Upper lobe of left lung (tissue), 6 donors: ENCODE measurements at regions not wholly inside any gene's neighbourhood (a gene's known extent, or its start where the extent isn't known, plus 50 kb on each side); places are given as distances from the start of the nearest gene placed in this dataset.

ENCODE experiments used
- ATAC-seq, 2 donors: fragments of 200-7000 bp; cut with Tn5 transposase; one replicate each; pipeline ENCODE4 v1.9.1; 2022; ENCODE audit warnings: mild to moderate bottlenecking in 2 of 2, moderate library complexity in 2 of 2; ENCODE audit not compliant: low FRiP score in 2 of 2
- DNase-seq, 2 donors: peaks; one replicate each; pipeline ENCODE4 v3.0.0-alpha.2; 2019 to 2020
- H3K27ac ChIP-seq, 4 donors: fragments of 200-600 bp; sonication (generic); one replicate each; pipeline ENCODE4 v1.5.1; 2016 to 2019
- H3K27me3 ChIP-seq, 4 donors: fragments of 200-600 bp; sonication (generic); one replicate each; pipeline ENCODE4 v1.5.1; 2017 to 2019
- H3K36me3 ChIP-seq, 4 donors: fragments of 200-600 bp; sonication (generic); one replicate each; pipeline ENCODE4 v1.5.1; 2016 to 2019
- H3K4me1 ChIP-seq, 4 donors: fragments of 200-600 bp; sonication (generic); one replicate each; pipeline ENCODE4 v1.5.1; 2018 to 2019
- H3K4me3 ChIP-seq, 4 donors: fragments of 200-600 bp; sonication (generic); one replicate each; pipeline ENCODE4 v1.5.1; 2017 to 2019; ENCODE audit warnings: mild to moderate bottlenecking in 2 of 4, moderate library complexity in 1 of 4
- H3K9me3 ChIP-seq, 4 donors: fragments of 200-600 bp; sonication (generic); one replicate each; pipeline ENCODE4 v1.5.1; 2018 to 2019
- EP300 ChIP-seq, 4 donors: sonication (generic); formaldehyde crosslinking; IDR thresholded peaks; one replicate each; pipeline ENCODE4 v1.5.1; 2017; ENCODE audit warnings: antibody characterized with exemption in 4 of 4, control low read depth in 2 of 4
- POLR2A ChIP-seq, 4 donors: fragments of 450-650 bp; IDR thresholded peaks; one replicate each; pipeline ENCODE4 v1.5.1; 2016 to 2017; ENCODE audit warnings: antibody characterized with exemption in 4 of 4, mild to moderate bottlenecking in 2 of 4
- POLR2AphosphoS5 ChIP-seq, 2 donors: sonication (generic); formaldehyde crosslinking; IDR thresholded peaks; one replicate each; pipeline ENCODE4 v1.5.1; 2017; ENCODE audit warnings: antibody characterized with exemption in 2 of 2
- WGBS, 2 donors: methylation state at CpG; one replicate each; pipeline ENCODE4 v1.1.5; 2017 to 2018; 5-methylcytosine and 5-hydroxymethylcytosine counted together
- TF ChIP-seq, protein P1 (sequence below), 6 experiments: fragments of 450-650 bp in 4 of 6; fragments of 200-600 bp in 2 of 6; sonication (generic) in 2 of 6; IDR thresholded peaks; one replicate each; pipeline ENCODE4 v1.5.1; 2016 to 2019; ENCODE audit warnings: antibody characterized with exemption in 6 of 6
- donor health status: DM: no; HTN: no; CAD: no; lungs with moderate emphysema.
- donor health status: DM: no; HTN: yes; CAD: no; lungs with severe emphysema.

- ATAC-seq, result no peak
- H3K9me3 ChIP-seq, result no peaks in the 10 kb centered on the region
- no peaks in the 10 kb centered on the region for H3K27me3 ChIP-seq
- TF ChIP-seq EP300 (IDR thresholded peaks at IDR 0.05) (no peak), POLR2AphosphoS5 (IDR thresholded peaks at IDR 0.05) (no peak), POLR2A (IDR thresholded peaks at IDR 0.05) (no peak)
- TF ChIP-seq, protein P1, sequence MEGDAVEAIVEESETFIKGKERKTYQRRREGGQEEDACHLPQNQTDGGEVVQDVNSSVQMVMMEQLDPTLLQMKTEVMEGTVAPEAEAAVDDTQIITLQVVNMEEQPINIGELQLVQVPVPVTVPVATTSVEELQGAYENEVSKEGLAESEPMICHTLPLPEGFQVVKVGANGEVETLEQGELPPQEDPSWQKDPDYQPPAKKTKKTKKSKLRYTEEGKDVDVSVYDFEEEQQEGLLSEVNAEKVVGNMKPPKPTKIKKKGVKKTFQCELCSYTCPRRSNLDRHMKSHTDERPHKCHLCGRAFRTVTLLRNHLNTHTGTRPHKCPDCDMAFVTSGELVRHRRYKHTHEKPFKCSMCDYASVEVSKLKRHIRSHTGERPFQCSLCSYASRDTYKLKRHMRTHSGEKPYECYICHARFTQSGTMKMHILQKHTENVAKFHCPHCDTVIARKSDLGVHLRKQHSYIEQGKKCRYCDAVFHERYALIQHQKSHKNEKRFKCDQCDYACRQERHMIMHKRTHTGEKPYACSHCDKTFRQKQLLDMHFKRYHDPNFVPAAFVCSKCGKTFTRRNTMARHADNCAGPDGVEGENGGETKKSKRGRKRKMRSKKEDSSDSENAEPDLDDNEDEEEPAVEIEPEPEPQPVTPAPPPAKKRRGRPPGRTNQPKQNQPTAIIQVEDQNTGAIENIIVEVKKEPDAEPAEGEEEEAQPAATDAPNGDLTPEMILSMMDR (IDR thresholded peaks at IDR 0.05), result no peak
- no peaks in the 10 kb centered on the region for H3K36me3 ChIP-seq
- no peak overlapping the region for H3K4me3 ChIP-seq
- DNase-seq, result no peak
- H3K27ac ChIP-seq, result no peak overlapping the region
- 66 to 71% methylated on average over 5 of the region's 5 CpGs for WGBS, 2 donors
- no peaks in the 10 kb centered on the region for H3K4me1 ChIP-seq
Observed at GRCh38 chr13:43985422-43986072, 105.8 kb downstream of the LACC1 start.

GRCh38 chr13:43986421-43986981, 106.8 kb downstream of the LACC1 start:
- H3K4me3 ChIP-seq, result no peak overlapping the region
- H3K9me3 ChIP-seq, result no peaks in the 10 kb centered on the region
- TF ChIP-seq, protein P1 (IDR thresholded peaks at IDR 0.05), result no peak
- TF ChIP-seq POLR2AphosphoS5 (IDR thresholded peaks at IDR 0.05) (no peak), POLR2A (IDR thresholded peaks at IDR 0.05) (no peak), EP300 (IDR thresholded peaks at IDR 0.05) (no peak)
- no peaks in the 10 kb centered on the region for H3K36me3 ChIP-seq
- WGBS, 2 donors, result 67 to 78% methylated on average over 3 of the region's 3 CpGs
- no peaks in the 10 kb centered on the region for H3K27me3 ChIP-seq
- ATAC-seq (peak in 1 of 2 donors; percentile 11), DNase-seq (no peak)
- no peak overlapping the region for H3K27ac ChIP-seq
- no peaks in the 10 kb centered on the region for H3K4me1 ChIP-seq

DNA sequence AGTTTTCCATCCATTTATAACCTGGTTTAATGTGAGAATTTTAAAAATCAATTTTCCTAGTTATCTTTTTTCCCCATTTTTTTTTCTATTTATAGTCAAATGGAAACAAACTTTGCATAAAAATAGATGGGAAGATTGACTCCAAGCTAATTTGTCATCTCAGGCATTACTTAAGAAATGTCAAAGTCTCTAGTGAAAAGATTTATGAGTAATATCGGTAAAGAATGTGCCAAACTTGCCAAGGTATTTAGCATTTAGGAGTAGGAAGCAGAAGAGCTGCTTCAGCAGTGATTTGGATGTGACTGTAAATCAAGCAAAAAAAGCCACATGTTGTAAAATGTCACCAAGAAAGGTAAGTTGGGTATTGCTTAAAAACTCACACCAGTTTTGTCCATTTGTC, 108.6 kb downstream of the LACC1 start:
- no peak overlapping the region for H3K4me3 ChIP-seq
- no peak for ATAC-seq

GRCh38 chr13:43990021-43990420, 110.3 kb downstream of the LACC1 start:
- Histone ChIP-seq H3K9me3 (peaks cover 0 to 12% (median 6%) of the 10 kb centered on the region in 4 donors), H3K4me1 (no peaks in the 10 kb centered on the region), H3K4me3 (no peak overlapping the region), H3K27me3 (no peaks in the 10 kb centered on the region), H3K27ac (no peak overlapping the region), H3K36me3 (no peaks in the 10 kb centered on the region)
- WGBS, 2 donors, result 93 to 94% methylated on average over 5 of the region's 5 CpGs
- TF ChIP-seq POLR2A (IDR thresholded peaks at IDR 0.05) (no peak), EP300 (IDR thresholded peaks at IDR 0.05) (no peak), POLR2AphosphoS5 (IDR thresholded peaks at IDR 0.05) (no peak)
- TF ChIP-seq, protein P1 (IDR thresholded peaks at IDR 0.05), result no peak
- DNase-seq (no peak), ATAC-seq (no peak)

More for the DNA sequence above, 108.6 kb downstream of the LACC1 start:
- TF ChIP-seq EP300 (IDR thresholded peaks at IDR 0.05) (no peak), POLR2A (IDR thresholded peaks at IDR 0.05) (no peak), POLR2AphosphoS5 (IDR thresholded peaks at IDR 0.05) (no peak)
- TF ChIP-seq, protein P1 (IDR thresholded peaks at IDR 0.05), result no peak
- WGBS, 2 donors, result 52 to 61% methylated on average over 1 of the region's 1 CpG
- no peak overlapping the region for H3K27ac ChIP-seq
- H3K9me3 ChIP-seq, result no peaks in the 10 kb centered on the region
- H3K4me1 ChIP-seq, result no peaks in the 10 kb centered on the region
- no peaks in the 10 kb centered on the region for H3K27me3 ChIP-seq
- no peaks in the 10 kb centered on the region for H3K36me3 ChIP-seq
- no peak for DNase-seq

DNA sequence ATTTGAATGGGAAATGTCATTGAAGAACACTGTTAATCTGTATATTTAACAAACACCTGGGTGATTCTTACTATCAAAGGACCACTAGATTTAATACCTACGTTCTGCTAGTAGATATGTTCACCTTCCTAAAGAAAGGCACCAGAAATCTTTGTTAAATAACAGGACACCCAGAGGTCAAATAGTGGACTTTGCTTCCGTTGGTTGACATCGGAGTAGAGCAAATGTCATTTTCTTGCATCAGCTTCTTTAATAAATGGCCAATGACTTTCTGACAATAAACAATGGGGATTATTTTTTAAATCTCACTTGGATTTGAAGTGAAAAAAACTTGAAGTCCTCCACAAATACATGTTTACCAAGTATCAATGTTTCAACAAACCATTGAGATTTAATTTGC, 111.1 kb downstream of the LACC1 start:
- Histone ChIP-seq H3K36me3 (no peaks in the 10 kb centered on the region), H3K27me3 (no peaks in the 10 kb centered on the region), H3K27ac (no peak overlapping the region), H3K4me3 (no peak overlapping the region), H3K4me1 (no peaks in the 10 kb centered on the region), H3K9me3 (peaks cover 0 to 17% (median 11%) of the 10 kb centered on the region in 4 donors)
- TF ChIP-seq EP300 (IDR thresholded peaks at IDR 0.05), result no peak
- TF ChIP-seq POLR2AphosphoS5 (IDR thresholded peaks at IDR 0.05), result no peak
- TF ChIP-seq, protein P1 (IDR thresholded peaks at IDR 0.05), result no peak
- TF ChIP-seq POLR2A (IDR thresholded peaks at IDR 0.05), result no peak
- DNase-seq (no peak), ATAC-seq (no peak)
- WGBS, 2 donors, result 88% methylated on average over 3 of the region's 3 CpGs
